GM23338 (cell line): ENCODE measurements at regions not wholly inside any gene's neighbourhood (a gene's known extent, or its start where the extent isn't known, plus 50 kb on each side); places are given as distances from the start of the nearest gene placed in this dataset.

Experiments
- CREB1 ChIP-seq: fragments of 250-450 bp; sonication (Bioruptor Pico); IDR thresholded peaks from 2 replicates; pipeline ENCODE4 v1.5.0; 2020; ENCODE audit warnings: low read depth, mild to moderate bottlenecking, moderate library complexity
- EZH2 ChIP-seq: fragments of 200-600 bp; sonication (generic); IDR thresholded peaks from one replicate; pipeline ENCODE4 v1.8.0; 2017; ENCODE audit warnings: antibody characterized with exemption, mild to moderate bottlenecking, low read depth; ENCODE audit not compliant: unreplicated experiment
- EZH2phosphoT487 ChIP-seq: fragments of 200-600 bp; sonication (generic); IDR thresholded peaks from one replicate; pipeline ENCODE4 v1.8.1; 2018; ENCODE audit warnings: antibody characterized with exemption; ENCODE audit not compliant: unreplicated experiment
- JUNB ChIP-seq: IDR thresholded peaks from one replicate; pipeline ENCODE4 v1.6.1; 2016; ENCODE audit warnings: antibody characterized with exemption; ENCODE audit not compliant: unreplicated experiment
- NANOG ChIP-seq: IDR thresholded peaks from 2 replicates; pipeline ENCODE4 v1.6.1; 2016; ENCODE audit warnings: antibody characterized with exemption, borderline replicate concordance
- POLR2AphosphoS5 ChIP-seq: IDR thresholded peaks from 2 replicates; pipeline ENCODE4 v1.6.1; 2016; ENCODE audit warnings: antibody characterized with exemption, low read depth
- STAT1 ChIP-seq: IDR thresholded peaks from one replicate; pipeline ENCODE4 v1.6.1; 2016; ENCODE audit warnings: antibody characterized with exemption; ENCODE audit not compliant: unreplicated experiment
- ZNF114 ChIP-seq: fragments of 250-450 bp; sonication (Bioruptor Pico); IDR thresholded peaks from 2 replicates; pipeline ENCODE4 v1.5.0; 2020; ENCODE audit warnings: mild to moderate bottlenecking, moderate library complexity
- ZNF331 ChIP-seq: fragments of 250-450 bp; sonication (Bioruptor Pico); IDR thresholded peaks from 2 replicates; pipeline ENCODE4 v1.5.0; 2020; ENCODE audit warnings: low read depth, mild to moderate bottlenecking, moderate library complexity
- TF ChIP-seq, protein P1 (sequence below), 2 experiments: fragments of 200-600 bp in 1 of 2; sonication (generic) in 1 of 2; conservative IDR thresholded peaks; 2 replicates each; pipeline versions ENCODE4 v1.5.1 to v1.6.1; 2016 to 2017; ENCODE audit warnings: antibody characterized with exemption in 2 of 2, low read depth in 2 of 2, mild to moderate bottlenecking in 2 of 2, moderate library complexity in 1 of 2
- TF ChIP-seq, protein P2 (sequence below): IDR thresholded peaks from one replicate; pipeline ENCODE4 v1.6.1; 2018; ENCODE audit warnings: antibody characterized with exemption; ENCODE audit not compliant: unreplicated experiment
- TF ChIP-seq, protein P3 (sequence below): IDR thresholded peaks from 2 replicates; pipeline ENCODE4 v1.6.1; 2016; ENCODE audit warnings: antibody characterized with exemption
- TF ChIP-seq, protein P4 (sequence below): fragments of 250-450 bp; sonication (Bioruptor Pico); IDR thresholded peaks from 2 replicates; pipeline ENCODE4 v1.5.0; 2020; ENCODE audit warnings: mild to moderate bottlenecking, moderate library complexity

DNA sequence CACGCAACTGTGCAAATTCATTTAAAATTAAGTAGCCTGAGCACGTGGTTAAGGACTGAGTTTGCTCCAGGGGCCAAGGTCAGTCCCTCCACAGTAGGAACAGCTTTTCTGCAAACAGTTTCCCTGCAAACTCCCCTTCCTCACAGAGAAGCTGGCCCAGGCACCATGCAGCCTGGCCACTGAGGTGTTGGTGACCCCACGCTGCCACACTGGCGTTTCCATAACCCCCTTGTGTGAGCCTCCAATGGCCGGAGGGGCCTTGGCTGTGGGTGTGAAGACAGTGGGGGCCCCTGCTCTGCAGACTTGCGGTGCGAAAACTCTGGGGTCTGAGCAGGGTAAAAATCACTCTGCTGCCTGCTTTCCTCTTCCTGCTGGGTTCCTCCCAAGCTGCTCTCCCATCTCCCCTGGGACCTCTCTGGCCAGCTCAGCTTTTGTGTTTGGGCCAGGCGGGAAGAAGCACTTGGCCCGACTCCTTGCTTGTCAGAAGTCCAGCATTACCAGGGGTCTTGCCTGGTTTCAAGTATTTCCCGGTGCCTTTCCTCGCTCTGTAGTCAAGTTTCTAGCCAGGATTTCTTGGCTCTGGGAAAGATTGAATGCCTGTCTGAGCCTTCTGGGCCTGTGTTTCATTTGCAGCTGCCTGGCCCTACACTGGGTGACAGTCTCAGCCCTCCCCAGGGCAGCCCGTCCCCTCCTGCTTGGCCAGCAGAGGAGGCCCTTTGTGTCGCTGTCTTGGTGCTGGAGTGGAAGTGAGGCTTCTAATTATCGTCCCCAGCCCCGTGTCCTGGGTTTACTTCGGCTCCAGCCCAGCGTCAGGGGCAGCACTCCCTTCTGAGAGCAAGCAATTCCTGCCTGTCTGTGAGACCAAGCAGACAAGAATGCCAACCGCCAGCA lies 131.4 kb upstream of the SLC1A4 start:
- TF ChIP-seq, protein P1, sequence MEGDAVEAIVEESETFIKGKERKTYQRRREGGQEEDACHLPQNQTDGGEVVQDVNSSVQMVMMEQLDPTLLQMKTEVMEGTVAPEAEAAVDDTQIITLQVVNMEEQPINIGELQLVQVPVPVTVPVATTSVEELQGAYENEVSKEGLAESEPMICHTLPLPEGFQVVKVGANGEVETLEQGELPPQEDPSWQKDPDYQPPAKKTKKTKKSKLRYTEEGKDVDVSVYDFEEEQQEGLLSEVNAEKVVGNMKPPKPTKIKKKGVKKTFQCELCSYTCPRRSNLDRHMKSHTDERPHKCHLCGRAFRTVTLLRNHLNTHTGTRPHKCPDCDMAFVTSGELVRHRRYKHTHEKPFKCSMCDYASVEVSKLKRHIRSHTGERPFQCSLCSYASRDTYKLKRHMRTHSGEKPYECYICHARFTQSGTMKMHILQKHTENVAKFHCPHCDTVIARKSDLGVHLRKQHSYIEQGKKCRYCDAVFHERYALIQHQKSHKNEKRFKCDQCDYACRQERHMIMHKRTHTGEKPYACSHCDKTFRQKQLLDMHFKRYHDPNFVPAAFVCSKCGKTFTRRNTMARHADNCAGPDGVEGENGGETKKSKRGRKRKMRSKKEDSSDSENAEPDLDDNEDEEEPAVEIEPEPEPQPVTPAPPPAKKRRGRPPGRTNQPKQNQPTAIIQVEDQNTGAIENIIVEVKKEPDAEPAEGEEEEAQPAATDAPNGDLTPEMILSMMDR (conservative IDR thresholded peaks at IDR 0.05; ENCODE audit: low read depth in 2 of 2): 0 out of 4 replicates have a peak, but pooled peaks of 1 of the 2 experiments have one; percentile 1
- no peak for TF ChIP-seq POLR2AphosphoS5
- TF ChIP-seq, protein P2, sequence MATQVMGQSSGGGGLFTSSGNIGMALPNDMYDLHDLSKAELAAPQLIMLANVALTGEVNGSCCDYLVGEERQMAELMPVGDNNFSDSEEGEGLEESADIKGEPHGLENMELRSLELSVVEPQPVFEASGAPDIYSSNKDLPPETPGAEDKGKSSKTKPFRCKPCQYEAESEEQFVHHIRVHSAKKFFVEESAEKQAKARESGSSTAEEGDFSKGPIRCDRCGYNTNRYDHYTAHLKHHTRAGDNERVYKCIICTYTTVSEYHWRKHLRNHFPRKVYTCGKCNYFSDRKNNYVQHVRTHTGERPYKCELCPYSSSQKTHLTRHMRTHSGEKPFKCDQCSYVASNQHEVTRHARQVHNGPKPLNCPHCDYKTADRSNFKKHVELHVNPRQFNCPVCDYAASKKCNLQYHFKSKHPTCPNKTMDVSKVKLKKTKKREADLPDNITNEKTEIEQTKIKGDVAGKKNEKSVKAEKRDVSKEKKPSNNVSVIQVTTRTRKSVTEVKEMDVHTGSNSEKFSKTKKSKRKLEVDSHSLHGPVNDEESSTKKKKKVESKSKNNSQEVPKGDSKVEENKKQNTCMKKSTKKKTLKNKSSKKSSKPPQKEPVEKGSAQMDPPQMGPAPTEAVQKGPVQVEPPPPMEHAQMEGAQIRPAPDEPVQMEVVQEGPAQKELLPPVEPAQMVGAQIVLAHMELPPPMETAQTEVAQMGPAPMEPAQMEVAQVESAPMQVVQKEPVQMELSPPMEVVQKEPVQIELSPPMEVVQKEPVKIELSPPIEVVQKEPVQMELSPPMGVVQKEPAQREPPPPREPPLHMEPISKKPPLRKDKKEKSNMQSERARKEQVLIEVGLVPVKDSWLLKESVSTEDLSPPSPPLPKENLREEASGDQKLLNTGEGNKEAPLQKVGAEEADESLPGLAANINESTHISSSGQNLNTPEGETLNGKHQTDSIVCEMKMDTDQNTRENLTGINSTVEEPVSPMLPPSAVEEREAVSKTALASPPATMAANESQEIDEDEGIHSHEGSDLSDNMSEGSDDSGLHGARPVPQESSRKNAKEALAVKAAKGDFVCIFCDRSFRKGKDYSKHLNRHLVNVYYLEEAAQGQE: no peak
- TF ChIP-seq, protein P3, sequence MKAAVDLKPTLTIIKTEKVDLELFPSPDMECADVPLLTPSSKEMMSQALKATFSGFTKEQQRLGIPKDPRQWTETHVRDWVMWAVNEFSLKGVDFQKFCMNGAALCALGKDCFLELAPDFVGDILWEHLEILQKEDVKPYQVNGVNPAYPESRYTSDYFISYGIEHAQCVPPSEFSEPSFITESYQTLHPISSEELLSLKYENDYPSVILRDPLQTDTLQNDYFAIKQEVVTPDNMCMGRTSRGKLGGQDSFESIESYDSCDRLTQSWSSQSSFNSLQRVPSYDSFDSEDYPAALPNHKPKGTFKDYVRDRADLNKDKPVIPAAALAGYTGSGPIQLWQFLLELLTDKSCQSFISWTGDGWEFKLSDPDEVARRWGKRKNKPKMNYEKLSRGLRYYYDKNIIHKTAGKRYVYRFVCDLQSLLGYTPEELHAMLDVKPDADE: no peak
- no peak for TF ChIP-seq EZH2phosphoT487
- no peak for TF ChIP-seq STAT1
- no peak for TF ChIP-seq NANOG
- TF ChIP-seq EZH2: no peak
- TF ChIP-seq JUNB: no peak
- TF ChIP-seq CREB1 (CRISPR knock-in tag): no peak
- no peak for TF ChIP-seq ZNF331
- TF ChIP-seq ZNF114 (CRISPR knock-in tag): no peak
- TF ChIP-seq, protein P4, sequence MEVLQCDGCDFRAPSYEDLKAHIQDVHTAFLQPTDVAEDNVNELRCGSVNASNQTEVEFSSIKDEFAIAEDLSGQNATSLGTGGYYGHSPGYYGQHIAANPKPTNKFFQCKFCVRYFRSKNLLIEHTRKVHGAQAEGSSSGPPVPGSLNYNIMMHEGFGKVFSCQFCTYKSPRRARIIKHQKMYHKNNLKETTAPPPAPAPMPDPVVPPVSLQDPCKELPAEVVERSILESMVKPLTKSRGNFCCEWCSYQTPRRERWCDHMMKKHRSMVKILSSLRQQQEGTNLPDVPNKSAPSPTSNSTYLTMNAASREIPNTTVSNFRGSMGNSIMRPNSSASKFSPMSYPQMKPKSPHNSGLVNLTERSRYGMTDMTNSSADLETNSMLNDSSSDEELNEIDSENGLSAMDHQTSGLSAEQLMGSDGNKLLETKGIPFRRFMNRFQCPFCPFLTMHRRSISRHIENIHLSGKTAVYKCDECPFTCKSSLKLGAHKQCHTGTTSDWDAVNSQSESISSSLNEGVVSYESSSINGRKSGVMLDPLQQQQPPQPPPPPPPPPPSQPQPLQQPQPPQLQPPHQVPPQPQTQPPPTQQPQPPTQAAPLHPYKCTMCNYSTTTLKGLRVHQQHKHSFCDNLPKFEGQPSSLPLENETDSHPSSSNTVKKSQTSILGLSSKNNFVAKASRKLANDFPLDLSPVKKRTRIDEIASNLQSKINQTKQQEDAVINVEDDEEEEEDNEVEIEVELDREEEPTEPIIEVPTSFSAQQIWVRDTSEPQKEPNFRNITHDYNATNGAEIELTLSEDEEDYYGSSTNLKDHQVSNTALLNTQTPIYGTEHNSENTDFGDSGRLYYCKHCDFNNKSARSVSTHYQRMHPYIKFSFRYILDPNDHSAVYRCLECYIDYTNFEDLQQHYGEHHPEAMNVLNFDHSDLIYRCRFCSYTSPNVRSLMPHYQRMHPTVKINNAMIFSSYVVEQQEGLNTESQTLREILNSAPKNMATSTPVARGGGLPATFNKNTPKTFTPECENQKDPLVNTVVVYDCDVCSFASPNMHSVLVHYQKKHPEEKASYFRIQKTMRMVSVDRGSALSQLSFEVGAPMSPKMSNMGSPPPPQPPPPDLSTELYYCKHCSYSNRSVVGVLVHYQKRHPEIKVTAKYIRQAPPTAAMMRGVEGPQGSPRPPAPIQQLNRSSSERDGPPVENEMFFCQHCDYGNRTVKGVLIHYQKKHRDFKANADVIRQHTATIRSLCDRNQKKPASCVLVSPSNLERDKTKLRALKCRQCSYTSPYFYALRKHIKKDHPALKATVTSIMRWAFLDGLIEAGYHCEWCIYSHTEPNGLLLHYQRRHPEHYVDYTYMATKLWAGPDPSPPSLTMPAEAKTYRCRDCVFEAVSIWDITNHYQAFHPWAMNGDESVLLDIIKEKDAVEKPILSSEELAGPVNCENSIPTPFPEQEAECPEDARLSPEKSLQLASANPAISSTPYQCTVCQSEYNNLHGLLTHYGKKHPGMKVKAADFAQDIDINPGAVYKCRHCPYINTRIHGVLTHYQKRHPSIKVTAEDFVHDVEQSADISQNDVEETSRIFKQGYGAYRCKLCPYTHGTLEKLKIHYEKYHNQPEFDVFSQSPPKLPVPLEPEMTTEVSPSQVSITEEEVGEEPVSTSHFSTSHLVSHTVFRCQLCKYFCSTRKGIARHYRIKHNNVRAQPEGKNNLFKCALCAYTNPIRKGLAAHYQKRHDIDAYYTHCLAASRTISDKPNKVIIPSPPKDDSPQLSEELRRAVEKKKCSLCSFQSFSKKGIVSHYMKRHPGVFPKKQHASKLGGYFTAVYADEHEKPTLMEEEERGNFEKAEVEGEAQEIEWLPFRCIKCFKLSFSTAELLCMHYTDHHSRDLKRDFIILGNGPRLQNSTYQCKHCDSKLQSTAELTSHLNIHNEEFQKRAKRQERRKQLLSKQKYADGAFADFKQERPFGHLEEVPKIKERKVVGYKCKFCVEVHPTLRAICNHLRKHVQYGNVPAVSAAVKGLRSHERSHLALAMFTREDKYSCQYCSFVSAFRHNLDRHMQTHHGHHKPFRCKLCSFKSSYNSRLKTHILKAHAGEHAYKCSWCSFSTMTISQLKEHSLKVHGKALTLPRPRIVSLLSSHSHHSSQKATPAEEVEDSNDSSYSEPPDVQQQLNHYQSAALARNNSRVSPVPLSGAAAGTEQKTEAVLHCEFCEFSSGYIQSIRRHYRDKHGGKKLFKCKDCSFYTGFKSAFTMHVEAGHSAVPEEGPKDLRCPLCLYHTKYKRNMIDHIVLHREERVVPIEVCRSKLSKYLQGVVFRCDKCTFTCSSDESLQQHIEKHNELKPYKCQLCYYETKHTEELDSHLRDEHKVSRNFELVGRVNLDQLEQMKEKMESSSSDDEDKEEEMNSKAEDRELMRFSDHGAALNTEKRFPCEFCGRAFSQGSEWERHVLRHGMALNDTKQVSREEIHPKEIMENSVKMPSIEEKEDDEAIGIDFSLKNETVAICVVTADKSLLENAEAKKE: no peak
